Heart right ventricle (tissue), 16 donors: ENCODE measurements at regions not wholly inside any gene's neighbourhood (a gene's known extent, or its start where the extent isn't known, plus 50 kb on each side); places are given as distances from the start of the nearest gene placed in this dataset.
A peak's percentile ranks its signal among the peaks of the same experiment; 100 is the strongest.
"Not testable (repeated sequence)": the region's sequence is repeated elsewhere in the genome, so short reads cannot be mapped to it uniquely, and the experiment has no call there.

Experiments used
- ATAC-seq, 8 donors: fragments of 200-7000 bp; cut with Tn5 transposase; one replicate each; pipeline ENCODE4 v1.9.1; 2020; ENCODE audit warnings: mild to moderate bottlenecking in 8 of 8, moderate library complexity in 8 of 8, moderate number of reproducible peaks in 1 of 8
- DNase-seq, 2 donors: peaks; one replicate each; pipeline ENCODE4 v3.0.0-alpha.2; 2020
- H3K27ac ChIP-seq, 10 donors: fragments of 200-600 bp; sonication (generic) in 2 of 10; one replicate each; pipeline versions ENCODE4 v1.5.0 to v1.8.0; 2020 to 2022; ENCODE audit warnings: mild to moderate bottlenecking in 3 of 10
- H3K27me3 ChIP-seq, 7 donors: fragments of 200-600 bp; one replicate each; pipeline ENCODE4 v1.8.0; 2021 to 2022; ENCODE audit warnings: mild to moderate bottlenecking in 2 of 7
- H3K36me3 ChIP-seq, 9 donors: fragments of 200-600 bp; sonication (generic) in 1 of 9; one replicate each; pipeline versions ENCODE4 v1.5.0 to v1.8.0; 2020 to 2022; ENCODE audit warnings: mild to moderate bottlenecking in 2 of 9
- H3K4me1 ChIP-seq, 9 donors: fragments of 200-600 bp; sonication (generic) in 1 of 9; one replicate each; pipeline versions ENCODE4 v1.5.0 to v1.8.0; 2020 to 2022; ENCODE audit warnings: mild to moderate bottlenecking in 4 of 9
- H3K4me3 ChIP-seq, 10 donors: fragments of 200-600 bp; sonication (generic) in 2 of 10; one replicate each; pipeline versions ENCODE4 v1.5.0 to v1.8.0; 2020 to 2022; ENCODE audit warnings: mild to moderate bottlenecking in 7 of 10, moderate library complexity in 2 of 10
- H3K9me3 ChIP-seq, 11 donors: fragments of 200-600 bp in 10 of 11; sonication (generic) in 2 of 11; one replicate each; pipeline versions ENCODE4 v1.5.0 to v1.8.0; 2013 to 2022; ENCODE audit warnings: mild to moderate bottlenecking in 2 of 11, control low read depth in 1 of 11, moderate library complexity in 1 of 11
- WGBS, 2 donors: extraction: QIAGEN DNeasy Blood & Tissue Kit; methylation state at CpG; one replicate each; pipeline ENCODE4 v1.1.7; 2013; ENCODE audit warnings: inconsistent platforms in 1 of 2; 5-methylcytosine and 5-hydroxymethylcytosine counted together
- intact Hi-C, 10 donors: fragments of 100-400 bp; cut with DNase I; formaldehyde crosslinking; loops; one replicate each; pipeline versions ENCODE4 v1.11.1 to v1.14.2; 2022
- TF ChIP-seq, protein P1 (sequence below), 9 donors: fragments of 200-600 bp; sonication (generic) in 2 of 9; IDR thresholded peaks; one replicate each; pipeline versions ENCODE4 v1.5.0 to v1.8.0; 2021 to 2022; ENCODE audit warnings: antibody characterized with exemption in 9 of 9, mild to moderate bottlenecking in 5 of 9, moderate library complexity in 1 of 9
- donor health status: Arrhythmogenic right ventricular cardiomyopathy.
- donor health status: ischemic (EF 13 %, LVEDD 7.1; RV severe dilation, severe dysfunction).
- donor health status: healthy with polysubstance abuse.
- donor health status: DM: no; HTN: yes; CAD: no.
- donor health status: DM: no; HTN: no; CAD: no.
- donor health status: ischemic (EF 25% LVEDD 6.9; RV normal size, moderate dysfunction).
- donor health status: ischemic (EF 25% LVEDD 5.7; RV mildly dilated, moderate dysfunction).
- donor health status: healthy.
- donor health status: DM: yes; HTN: yes; CAD: no.
- donor health status: Ischemic cardiomyopathy.
- donor health status: ischemic (EF 35%, LVEDD 5.7; RV mildly dilated, moderate dysfunction).
- donor health status: nonischemic (EF 11% LVEDD 7.7; RV severe dilation, severe dysfunction).
- donor health status: DM: yes; HTN: yes; CAD: no.
- donor health status: PGD.
- donor health status: ischemic (EF 29% LVEDD 5.4; RV normal size, mild dysfunction).
- donor health status: nonischemic (EF 23%, LVEDD 6.1; RV moderate dilation, normal function).

- TF ChIP-seq, protein P1, sequence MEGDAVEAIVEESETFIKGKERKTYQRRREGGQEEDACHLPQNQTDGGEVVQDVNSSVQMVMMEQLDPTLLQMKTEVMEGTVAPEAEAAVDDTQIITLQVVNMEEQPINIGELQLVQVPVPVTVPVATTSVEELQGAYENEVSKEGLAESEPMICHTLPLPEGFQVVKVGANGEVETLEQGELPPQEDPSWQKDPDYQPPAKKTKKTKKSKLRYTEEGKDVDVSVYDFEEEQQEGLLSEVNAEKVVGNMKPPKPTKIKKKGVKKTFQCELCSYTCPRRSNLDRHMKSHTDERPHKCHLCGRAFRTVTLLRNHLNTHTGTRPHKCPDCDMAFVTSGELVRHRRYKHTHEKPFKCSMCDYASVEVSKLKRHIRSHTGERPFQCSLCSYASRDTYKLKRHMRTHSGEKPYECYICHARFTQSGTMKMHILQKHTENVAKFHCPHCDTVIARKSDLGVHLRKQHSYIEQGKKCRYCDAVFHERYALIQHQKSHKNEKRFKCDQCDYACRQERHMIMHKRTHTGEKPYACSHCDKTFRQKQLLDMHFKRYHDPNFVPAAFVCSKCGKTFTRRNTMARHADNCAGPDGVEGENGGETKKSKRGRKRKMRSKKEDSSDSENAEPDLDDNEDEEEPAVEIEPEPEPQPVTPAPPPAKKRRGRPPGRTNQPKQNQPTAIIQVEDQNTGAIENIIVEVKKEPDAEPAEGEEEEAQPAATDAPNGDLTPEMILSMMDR (IDR thresholded peaks at IDR 0.05): no peak
- intact Hi-C loops: no loop called here
- ATAC-seq (peak in 6 of 8 donors; percentile 38 to 96 (median 64)), DNase-seq (no peak)
- peak overlapping the region in 5 of 10 donors; percentile 4 to 36 (median 29) for H3K4me3 ChIP-seq
- H3K36me3 ChIP-seq: no peaks in the 10 kb centered on the region
- H3K27ac ChIP-seq: no peak overlapping the region
- 17 to 47% methylated on average over 49 to 78 of the region's 78 CpGs for WGBS, 2 donors
- H3K4me1 ChIP-seq: no peaks in the 10 kb centered on the region
- peaks cover 0 to 47% (median 0%) of the 10 kb centered on the region in 11 donors for H3K9me3 ChIP-seq
- H3K27me3 ChIP-seq: peaks cover 0 to 19% (median 10%) of the 10 kb centered on the region in 7 donors
Measured at GRCh38 chr7:63789378-63790176, 209.1 kb upstream of the ZNF722 start.

- H3K36me3 ChIP-seq, H3K27ac ChIP-seq, H3K4me1 ChIP-seq, intact Hi-C loops, DNase-seq: not testable (repeated sequence)
- Histone ChIP-seq H3K27me3 (peaks cover 0 to 19% (median 10%) of the 10 kb centered on the region in 7 donors), H3K9me3 (peaks cover 0 to 48% (median 0%) of the 10 kb centered on the region in 11 donors), H3K4me3 (peak overlapping the region in 4 of 10 donors; percentile 29 to 36 (median 31))
- peak in 3 of 8 donors; percentile 12 to 51 (median 29) for ATAC-seq
- WGBS, 2 donors: 13 to 36% methylated on average over 32 to 42 of the region's 49 CpGs
Measured at GRCh38 chr7:63790177-63790763, 208.4 kb upstream of the ZNF722 start.
